GM12878 (cell line): ENCODE measurements at regions not wholly inside any gene's neighbourhood (a gene's known extent, or its start where the extent isn't known, plus 50 kb on each side); places are given as distances from the start of the nearest gene placed in this dataset.
A peak's percentile ranks its signal among the peaks of the same experiment; 100 is the strongest.

Source experiments
- ATAC-seq: fragments of 200-7000 bp; cut with Tn5 transposase; 3 replicates; pipeline ENCODE4 v1.9.1; 2020; ENCODE audit warnings: mild to moderate bottlenecking, moderate library complexity
- BruUV-seq: library from RNA; stranded (reverse); fragments of 400-500 nt; replicated peaks from 2 replicates; lab custom pipeline; 2021; lab: Mats Ljungman, UMichigan
- CTCF ChIA-PET: fragments of 300-600 bp; sonication (Branson Sonifier 250); formaldehyde crosslinking; extraction: SDS; loops from one replicate; lab custom pipeline; 2021; ENCODE audit warnings: inconsistent platforms; lab: Yijun Ruan, JAX
- POLR2A ChIA-PET: fragments of 350-600 bp; formaldehyde crosslinking; extraction: SDS; loops from one replicate; lab custom pipeline; 2021; ENCODE audit warnings: inconsistent platforms; lab: Charles Lee
- RAD21 ChIA-PET: fragments of 300-600 bp; sonication (Branson Sonifier 250); formaldehyde crosslinking; loops from one replicate; lab custom pipeline; 2023; ENCODE audit warnings: antibody characterized with exemption; ENCODE audit not compliant: unreplicated experiment; lab: Charles Lee
- SMC1A ChIA-PET: fragments of 300-600 bp; sonication (Branson Sonifier 250); formaldehyde crosslinking; loops from one replicate; lab custom pipeline; 2023; ENCODE audit not compliant: unreplicated experiment, uncharacterized antibody; lab: Charles Lee
- DNase-seq: peaks from one replicate; pipeline ENCODE4 v3.0.0-alpha.2; 2011; ENCODE audit warnings: low read depth, low spot score
- FAIRE-seq: peaks from 3 replicates; lab custom pipeline; 2011; peaks lifted over from hg19 to GRCh38; lab: Jason Lieb, UNC
- H2AFZ ChIP-seq: 2 replicates; pipeline ENCODE4 v1.6.0; 2011; ENCODE audit warnings: low read depth, low read length, control low read depth; ENCODE audit not compliant: control insufficient read depth
- H3K27ac ChIP-seq: 2 replicates; pipeline ENCODE4 v1.5.1; 2011; ENCODE audit warnings: control low read depth; ENCODE audit not compliant: control insufficient read depth, insufficient read depth
- H3K27me3 ChIP-seq, 2 experiments: replicated peaks in 1 of 2; 2 replicates each; pipeline versions ENCODE4 v1.6.0 to v1.6.1; 2011; ENCODE audit warnings: low read length in 1 of 2; ENCODE audit not compliant: control insufficient read depth in 2 of 2, insufficient read depth in 2 of 2
- H3K36me3 ChIP-seq, 2 experiments: 2 replicates each; pipeline ENCODE4 v1.5.1; 2011; ENCODE audit warnings: low read length in 1 of 2; ENCODE audit not compliant: control insufficient read depth in 2 of 2, insufficient read depth in 2 of 2
- H3K4me1 ChIP-seq: 2 replicates; pipeline ENCODE4 v1.6.1; 2011; ENCODE audit warnings: mild to moderate bottlenecking, low read length, moderate library complexity, mixed read lengths; ENCODE audit not compliant: control insufficient read depth, insufficient read depth
- H3K4me2 ChIP-seq: 2 replicates; pipeline ENCODE4 v1.6.0; 2011; ENCODE audit warnings: control low read depth; ENCODE audit not compliant: control insufficient read depth, insufficient read depth
- H3K4me3 ChIP-seq: fragments of 200-600 bp; sonication (generic); 2 replicates; pipeline ENCODE4 v1.5.1; 2016
- H3K79me2 ChIP-seq: 2 replicates; pipeline ENCODE4 v1.6.0; 2011; ENCODE audit warnings: low read length; ENCODE audit not compliant: control insufficient read depth, insufficient read depth
- H3K9ac ChIP-seq: 2 replicates; pipeline ENCODE4 v1.8.0; 2011; ENCODE audit warnings: low read length, control low read depth, mixed read lengths; ENCODE audit not compliant: control insufficient read depth, insufficient read depth
- H3K9me3 ChIP-seq: replicated peaks from 3 replicates; pipeline ENCODE4 v1.5.1; 2011; ENCODE audit warnings: mild to moderate bottlenecking, low read length; ENCODE audit not compliant: control insufficient read depth, insufficient read depth
- H4K20me1 ChIP-seq: 2 replicates; pipeline ENCODE4 v1.6.0; 2011; ENCODE audit not compliant: control insufficient read depth, insufficient read depth
- BRCA1 ChIP-seq: IDR thresholded peaks from 2 replicates; pipeline ENCODE4 v1.6.1; 2011; ENCODE audit warnings: low read depth, low read length, improper control_type of control experiment
- CBX5 ChIP-seq: sonication (generic); IDR thresholded peaks from 2 replicates; pipeline ENCODE4 v1.6.1; 2016; ENCODE audit warnings: low read depth, moderate library complexity, mild to moderate bottlenecking, inconsistent platforms
- FOXM1 ChIP-seq: IDR thresholded peaks from 2 replicates; pipeline ENCODE4 v1.6.1; 2012; ENCODE audit warnings: low read depth, mild to moderate bottlenecking, inconsistent platforms, low read length, moderate library complexity
- HDAC6 ChIP-seq: fragments of 200-600 bp; sonication (generic); IDR thresholded peaks from one replicate; pipeline ENCODE4 v1.8.0; 2017; ENCODE audit warnings: antibody characterized with exemption; ENCODE audit not compliant: unreplicated experiment
- LARP7 ChIP-seq: fragments of 450-650 bp; IDR thresholded peaks from 2 replicates; pipeline ENCODE4 v1.6.1; 2017; ENCODE audit warnings: mild to moderate bottlenecking
- NFIC ChIP-seq: IDR thresholded peaks from 2 replicates; pipeline ENCODE4 v1.6.1; 2012; ENCODE audit warnings: low read depth, mild to moderate bottlenecking, inconsistent platforms, low read length, moderate library complexity
- NR2F1 ChIP-seq: fragments of 450-650 bp; conservative IDR thresholded peaks from 2 replicates; pipeline ENCODE4 v1.6.1; 2017; ENCODE audit warnings: mild to moderate bottlenecking
- PAX8 ChIP-seq: fragments of 450-650 bp; IDR thresholded peaks from 2 replicates; pipeline ENCODE4 v1.6.1; 2017; ENCODE audit warnings: mild to moderate bottlenecking, moderate library complexity
- PBX3 ChIP-seq: IDR thresholded peaks from 2 replicates; pipeline ENCODE4 v1.6.1; 2011; ENCODE audit warnings: mild to moderate bottlenecking, low read depth, low read length, moderate library complexity; ENCODE audit not compliant: insufficient replicate concordance
- SKIL ChIP-seq: fragments of 450-650 bp; IDR thresholded peaks from 2 replicates; pipeline ENCODE4 v1.6.1; 2017; ENCODE audit warnings: mild to moderate bottlenecking, low read depth, inconsistent platforms; ENCODE audit not compliant: poor library complexity, severe bottlenecking
- SMAD5 ChIP-seq: IDR thresholded peaks from 2 replicates; pipeline ENCODE4 v1.6.1; 2016; ENCODE audit warnings: antibody characterized with exemption, low read depth
- YY1 ChIP-seq: IDR thresholded peaks from 2 replicates; pipeline ENCODE4 v1.6.1; 2011; ENCODE audit warnings: low read depth, mild to moderate bottlenecking, low read length
- ZBTB33 ChIP-seq: fragments of 450-650 bp; IDR thresholded peaks from 2 replicates; pipeline ENCODE4 v1.6.1; 2017; ENCODE audit warnings: mild to moderate bottlenecking
- WGBS: methylation state at CpG from one replicate; pipeline ENCODE4 v1.1.6; 2016; ENCODE audit warnings: low lambda C conversion rate; ENCODE audit not compliant: insufficient replicate concordance, insufficient coverage; ENCODE audit errors: missing lambda C conversion rate; 5-methylcytosine and 5-hydroxymethylcytosine counted together
- in situ Hi-C: fragments of 300-500 bp; cut with MboI; formaldehyde crosslinking; loops from 9 replicates; pipeline ENCODE4 v1.14.3; 2018; ENCODE audit warnings: mixed read lengths
- intact Hi-C: fragments of 100-400 bp; cut with micrococcal nuclease; formaldehyde crosslinking; loops from one replicate; pipeline ENCODE4 v1.14.2; 2022; ENCODE audit not compliant: unreplicated experiment

GRCh38 chr7:130902755-130903357 lies 168.8 kb upstream of the KLF14 start:
- in situ Hi-C loops (loop anchor here (5.0 kb wide), 1 partner anchor 139 kb away; no protein-coding TSS in a partner anchor), intact Hi-C loops (no loop called here)
- TSS peak; percentile 4 for BruUV-seq
- Histone ChIP-seq H3K27ac (no peak overlapping the region), H3K36me3 (peaks cover 11 to 31% of the 10 kb centered on the region in 2 experiments), H3K4me2 (no peak overlapping the region), H4K20me1 (no peaks in the 10 kb centered on the region; the same call in 1 of the 2 replicates), H3K27me3 (no peaks in the 10 kb centered on the region), H2AFZ (no peak overlapping the region), H3K9me3 (peaks cover 3% of the 10 kb centered on the region; the same call in 1 of the 3 replicates), H3K9ac (no peak overlapping the region), H3K4me3 (no peak overlapping the region), H3K4me1 (peaks cover 49% of the 10 kb centered on the region), H3K79me2 (peaks cover 61% of the 10 kb centered on the region)
- no peak for DNase-seq
- ChIA-PET SMC1A (interaction anchor here (0.8 to 1.7 kb wide), 4 partner anchors 27 to 137 kb away, joined by 3 to 6 read pairs (median 3); no protein-coding TSS in a partner anchor), RAD21 (interaction anchor here (1.5 kb wide), 1 partner anchor 56 kb away, joined by 3 read pairs; no protein-coding TSS in a partner anchor), POLR2A (interaction anchor here (0.7 kb wide), 1 partner anchor 57 kb away, joined by 3 read pairs; no protein-coding TSS in a partner anchor), CTCF (interaction anchor here (0.6 to 3.2 kb wide), 7 partner anchors 9 to 144 kb away, joined by 3 to 11 read pairs (median 4); no protein-coding TSS in a partner anchor)
- TF ChIP-seq FOXM1 (no peak), CBX5 (no peak), PAX8 (no peak), LARP7 (no peak), NFIC (no peak), NR2F1 (no peak), SKIL (no peak), SMAD5 (no peak), BRCA1 (no peak), PBX3 (no peak), HDAC6 (no peak), YY1 (no peak), ZBTB33 (no peak)
- no peak for FAIRE-seq
- no peak for ATAC-seq
- 85% methylated on average over 3 of the region's 3 CpGs for WGBS
